ENCODE measurements at regions not wholly inside any gene's neighbourhood (a gene's known extent, or its start where the extent isn't known, plus 50 kb on each side); places are given as distances from the start of the nearest gene placed in this dataset.

DNA sequence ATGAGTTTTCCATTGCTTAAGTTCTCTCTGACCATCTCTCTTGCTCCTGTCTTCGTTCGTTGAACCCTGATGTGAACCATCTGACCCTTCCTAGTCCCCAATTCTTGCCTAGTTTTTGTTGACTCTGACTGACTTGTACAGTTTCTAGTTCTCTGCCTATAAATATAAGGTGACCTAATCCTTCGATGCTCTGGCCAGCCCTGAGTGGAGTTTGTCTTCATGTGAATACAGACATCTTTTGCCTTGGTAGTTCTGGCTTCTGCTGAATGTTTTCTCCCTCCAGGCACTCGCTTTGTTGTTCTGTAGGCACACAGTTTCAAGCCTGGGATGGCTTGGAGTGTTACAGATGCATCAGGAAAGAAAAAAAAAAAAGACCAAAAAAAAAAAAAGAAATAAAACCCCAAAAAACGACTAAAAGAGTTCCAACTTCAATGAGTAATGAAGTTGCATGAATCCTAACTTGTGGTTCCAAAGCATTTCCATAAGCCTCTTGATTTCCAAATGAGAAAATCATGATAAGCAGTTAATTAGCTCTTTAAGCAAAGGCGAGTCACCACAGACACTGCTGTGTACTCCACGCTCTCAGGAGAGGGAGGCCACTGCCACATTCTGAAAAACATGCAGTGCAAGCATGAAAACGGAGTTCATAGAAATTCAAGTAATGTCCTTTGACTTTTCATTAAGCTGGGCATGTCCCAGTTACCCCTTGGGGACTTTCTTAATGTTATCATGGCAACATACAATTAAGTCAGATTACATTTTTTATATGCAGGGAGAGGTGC, 165.2 kb downstream of the TDRD15 start:
- TF ChIP-seq, protein P1, sequence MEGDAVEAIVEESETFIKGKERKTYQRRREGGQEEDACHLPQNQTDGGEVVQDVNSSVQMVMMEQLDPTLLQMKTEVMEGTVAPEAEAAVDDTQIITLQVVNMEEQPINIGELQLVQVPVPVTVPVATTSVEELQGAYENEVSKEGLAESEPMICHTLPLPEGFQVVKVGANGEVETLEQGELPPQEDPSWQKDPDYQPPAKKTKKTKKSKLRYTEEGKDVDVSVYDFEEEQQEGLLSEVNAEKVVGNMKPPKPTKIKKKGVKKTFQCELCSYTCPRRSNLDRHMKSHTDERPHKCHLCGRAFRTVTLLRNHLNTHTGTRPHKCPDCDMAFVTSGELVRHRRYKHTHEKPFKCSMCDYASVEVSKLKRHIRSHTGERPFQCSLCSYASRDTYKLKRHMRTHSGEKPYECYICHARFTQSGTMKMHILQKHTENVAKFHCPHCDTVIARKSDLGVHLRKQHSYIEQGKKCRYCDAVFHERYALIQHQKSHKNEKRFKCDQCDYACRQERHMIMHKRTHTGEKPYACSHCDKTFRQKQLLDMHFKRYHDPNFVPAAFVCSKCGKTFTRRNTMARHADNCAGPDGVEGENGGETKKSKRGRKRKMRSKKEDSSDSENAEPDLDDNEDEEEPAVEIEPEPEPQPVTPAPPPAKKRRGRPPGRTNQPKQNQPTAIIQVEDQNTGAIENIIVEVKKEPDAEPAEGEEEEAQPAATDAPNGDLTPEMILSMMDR (IDR thresholded peaks at IDR 0.05): no peak
- no peak for TF ChIP-seq POLR2A (IDR thresholded peaks at IDR 0.05)
- TF ChIP-seq POLR2AphosphoS5 (IDR thresholded peaks at IDR 0.05): no peak
